ENCODE measurements at regions not wholly inside any gene's neighbourhood (a gene's known extent, or its start where the extent isn't known, plus 50 kb on each side); places are given as distances from the start of the nearest gene placed in this dataset.

- TF ChIP-seq CTCF (conservative IDR thresholded peaks at IDR 0.05; ENCODE audit: low read depth, low read length) (no peak), POLR2A (IDR thresholded peaks at IDR 0.05; ENCODE audit: low read depth, low read length) (no peak), MXI1 (IDR thresholded peaks at IDR 0.05; ENCODE audit: borderline replicate concordance, low read depth, low read length) (no peak), CEBPB (IDR thresholded peaks at IDR 0.05; ENCODE audit: low read depth, low read length) (no peak), RCOR1 (IDR thresholded peaks at IDR 0.05; ENCODE audit: insufficient replicate concordance, low read length) (no peak), FOS (IDR thresholded peaks at IDR 0.05; ENCODE audit: low read depth, low read length) (no peak), RAD21 (IDR thresholded peaks at IDR 0.05; ENCODE audit: low read length) (no peak), BHLHE40 (IDR thresholded peaks at IDR 0.05; ENCODE audit: low read depth, low read length) (no peak), SMC3 (IDR thresholded peaks at IDR 0.05; ENCODE audit: low read depth, low read length) (no peak)
These were observed 194.9 kb downstream of the BCR start for GRCh38 chr22:23375031-23375827.

Measured in IMR-90 (cell line).